ENCODE measurements at regions not wholly inside any gene's neighbourhood (a gene's known extent, or its start where the extent isn't known, plus 50 kb on each side); places are given as distances from the start of the nearest gene placed in this dataset.

DNA sequence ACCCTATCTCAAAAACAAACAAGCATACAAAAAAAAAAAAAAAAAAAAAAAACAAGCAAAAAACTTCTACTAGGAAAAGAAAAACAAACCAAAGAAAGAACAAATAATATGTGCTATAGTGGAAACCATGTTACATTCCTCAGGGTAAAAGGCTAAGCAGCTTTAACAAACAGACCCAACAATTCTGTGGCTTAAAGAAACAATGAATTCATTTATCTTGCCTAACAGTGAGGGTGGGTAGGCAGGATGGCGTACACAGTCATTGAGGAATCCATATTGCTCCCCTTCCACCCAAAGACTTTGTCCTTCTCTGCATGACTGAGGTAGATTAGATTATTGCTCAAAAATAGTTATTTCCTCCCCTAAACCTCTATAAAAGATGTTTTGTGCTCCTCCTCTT is 63.1 kb upstream of the ITGA6 start:
- DNase-seq (ENCODE audit: low read depth), result no peak

DNA sequence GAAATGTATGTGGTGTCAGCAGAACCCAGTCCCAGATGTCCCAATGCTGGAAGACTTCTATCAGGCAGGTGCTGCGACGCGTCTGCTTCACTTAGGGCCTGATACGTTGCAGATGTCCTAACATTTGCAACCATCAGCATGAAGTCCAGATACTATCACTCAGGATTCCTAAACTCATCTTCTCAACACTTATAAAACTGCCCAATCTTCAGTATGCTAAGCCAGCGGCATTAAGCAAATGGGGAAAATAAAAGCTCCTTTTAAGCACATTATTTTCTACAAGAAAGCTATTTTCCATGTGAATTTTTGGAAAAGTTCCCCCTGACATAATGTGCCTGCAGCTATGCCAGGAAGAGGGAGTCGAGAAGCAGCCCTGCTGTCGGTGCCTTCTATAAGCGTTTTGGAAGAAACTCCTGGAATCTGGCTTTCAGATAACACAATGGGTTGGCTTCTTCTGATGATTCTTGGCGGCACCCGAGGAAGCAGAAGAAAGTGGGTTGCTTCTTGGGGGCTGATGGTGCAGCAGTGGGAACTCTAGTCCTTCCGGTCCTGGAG is 60.7 kb upstream of the ITGA6 start:
- DNase-seq (ENCODE audit: low read depth), result no peak

GRCh38 chr2:172370821-172371455 is 56.4 kb upstream of the ITGA6 start:
- no peak for DNase-seq (ENCODE audit: low read depth)

- no peak for DNase-seq (ENCODE audit: low read depth)
Observed at GRCh38 chr2:172372436-172372835, 55.0 kb upstream of the ITGA6 start.

DNA sequence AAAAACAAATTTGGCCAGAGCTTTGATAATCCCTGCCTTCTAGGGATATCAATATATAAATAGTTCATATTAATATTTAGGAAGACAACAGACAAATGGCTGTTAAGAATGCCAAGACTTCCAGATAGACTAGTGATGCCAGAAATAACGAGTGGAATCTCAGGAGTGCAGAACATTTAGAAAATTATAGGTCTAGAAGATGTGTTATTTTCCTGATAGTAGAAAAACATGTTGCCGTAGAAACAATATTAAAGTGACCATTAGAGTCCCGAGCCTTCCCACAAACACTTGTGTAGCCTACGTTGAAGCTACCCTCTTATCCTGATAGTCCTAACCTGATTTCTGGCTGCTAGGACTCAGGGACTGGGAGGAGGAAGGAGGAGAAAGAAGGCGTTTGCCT is 54.3 kb upstream of the ITGA6 start:
- no peak for DNase-seq (ENCODE audit: low read depth)

DNA sequence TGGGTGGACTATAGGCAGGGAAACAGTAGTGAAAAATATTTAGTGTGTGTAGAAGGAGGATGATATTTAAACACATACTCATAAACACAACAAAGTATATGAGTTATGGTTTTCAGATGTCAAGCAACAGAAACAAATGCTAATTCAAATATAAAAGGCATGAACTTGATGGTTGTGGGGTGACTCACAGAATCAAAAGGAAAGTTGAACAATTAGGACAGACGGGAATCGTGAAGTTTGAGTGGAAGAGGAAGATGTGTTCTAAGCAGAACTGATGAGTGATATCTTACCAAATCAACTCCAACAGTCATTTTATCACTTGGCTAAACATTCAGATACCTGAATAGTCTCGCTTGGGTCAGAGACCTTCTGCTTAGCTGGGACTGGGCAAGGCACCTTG is 53.6 kb upstream of the ITGA6 start:
- no peak for DNase-seq (ENCODE audit: low read depth)

- DNase-seq (ENCODE audit: low read depth), result no peak
Observed at GRCh38 chr2:172374318-172375240, 52.8 kb upstream of the ITGA6 start.

DNA sequence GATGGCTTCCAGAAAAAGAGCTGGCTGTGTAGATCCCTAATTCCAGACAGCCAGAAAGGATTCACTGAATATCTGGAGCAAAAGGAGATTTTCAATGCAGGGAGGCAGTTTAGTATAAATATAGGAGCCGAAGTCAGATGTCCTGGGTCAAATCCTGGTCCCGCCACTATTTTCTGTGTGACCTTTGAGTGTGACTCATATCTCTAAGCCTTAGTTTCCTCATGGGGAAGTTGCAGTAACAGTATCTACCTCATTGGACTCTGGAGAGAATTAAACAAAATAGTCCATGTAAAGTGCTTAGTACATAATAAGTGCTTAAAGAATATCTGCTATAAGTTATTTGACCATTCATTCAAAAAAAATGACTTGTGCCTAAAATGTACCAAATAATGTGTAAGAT is 52.1 kb upstream of the ITGA6 start:
- no peak for DNase-seq (ENCODE audit: low read depth)

DNA sequence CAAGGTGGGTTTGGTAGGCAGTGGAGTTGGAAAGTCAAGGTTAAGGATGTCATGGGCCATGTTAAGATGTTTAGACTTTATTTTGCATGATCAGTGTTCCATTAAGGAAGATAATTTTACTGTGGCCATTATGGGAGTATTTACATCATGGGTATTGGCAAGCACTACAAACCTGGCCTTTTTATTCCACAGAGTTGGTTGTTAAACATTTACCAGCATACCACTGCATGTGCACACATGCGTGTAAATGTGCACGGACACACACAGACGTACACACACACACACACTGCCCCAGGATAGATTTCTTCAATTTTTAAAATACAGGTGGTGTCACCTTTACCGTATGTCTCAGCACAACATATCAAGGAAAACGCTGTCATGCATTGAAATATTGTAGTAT is 51.4 kb upstream of the ITGA6 start:
- DNase-seq (ENCODE audit: low read depth), result no peak

- DNase-seq (ENCODE audit: low read depth), result no peak
Observed at GRCh38 chr2:172376505-172377125, 50.8 kb upstream of the ITGA6 start.

DNA sequence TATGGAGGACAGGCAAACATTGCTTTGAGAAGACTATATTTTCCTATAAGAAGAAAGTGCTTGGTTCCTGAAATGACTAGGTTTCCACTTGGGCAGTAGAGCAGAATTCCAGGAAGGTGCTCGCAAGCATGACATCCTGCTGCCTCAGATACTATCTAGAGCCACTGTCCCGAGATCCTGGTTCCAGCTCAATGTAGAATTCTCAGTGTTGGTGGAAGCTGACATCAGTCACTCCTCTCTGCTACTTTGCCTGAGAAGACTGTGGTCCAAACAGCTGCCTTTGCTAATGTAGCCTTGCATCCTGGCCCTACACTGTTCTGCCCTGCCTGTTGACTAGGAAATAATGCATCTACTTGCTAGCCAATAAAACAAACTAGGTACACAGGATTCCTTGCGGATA is 50.0 kb upstream of the ITGA6 start:
- no peak for DNase-seq (ENCODE audit: low read depth)

All from stimulated activated CD8-positive, alpha-beta memory T cell treated with anti-CD3 and anti-CD28 coated beads, Interleukin-15, amount 100 ng/mL, for 1 hour (primary cell).